Endodermal cell (in vitro differentiated cells): ENCODE measurements at regions not wholly inside any gene's neighbourhood (a gene's known extent, or its start where the extent isn't known, plus 50 kb on each side); places are given as distances from the start of the nearest gene placed in this dataset.

Experiments used
- DNase-seq: peaks from one replicate; pipeline ENCODE4 v3.0.0-alpha.2; 2017
- H3K27ac ChIP-seq: 2 replicates; pipeline ENCODE4 v1.5.1; 2013; ENCODE audit warnings: mild to moderate bottlenecking, low read depth, low read length, moderate library complexity
- H3K27me3 ChIP-seq: 2 replicates; pipeline ENCODE4 v1.6.1; 2013; ENCODE audit warnings: mild to moderate bottlenecking, low read length, moderate library complexity; ENCODE audit not compliant: insufficient read depth, control insufficient read depth, poor library complexity, severe bottlenecking
- H3K36me3 ChIP-seq: 2 replicates; pipeline ENCODE4 v1.7.0; 2013; ENCODE audit warnings: mild to moderate bottlenecking, low read length, moderate library complexity; ENCODE audit not compliant: control insufficient read depth, insufficient read depth
- H3K4me1 ChIP-seq: one replicate; pipeline ENCODE4 v1.7.0; 2013; ENCODE audit warnings: low read length; ENCODE audit not compliant: control insufficient read depth, insufficient read depth
- H3K4me3 ChIP-seq: 2 replicates; pipeline ENCODE4 v1.5.1; 2013; ENCODE audit warnings: mild to moderate bottlenecking, low read length, moderate library complexity
- H3K9ac ChIP-seq: 2 replicates; pipeline ENCODE4 v1.6.1; 2013; ENCODE audit warnings: mild to moderate bottlenecking, low read length, moderate library complexity; ENCODE audit not compliant: poor library complexity, severe bottlenecking; ENCODE audit errors: extremely low read depth
- H3K9me3 ChIP-seq: 2 replicates; pipeline ENCODE4 v1.6.1; 2013; ENCODE audit warnings: mild to moderate bottlenecking, low read length, moderate library complexity; ENCODE audit not compliant: control insufficient read depth
- H3K27ac Mint-ChIP-seq: 2 replicates; pipeline ENCODE4 v1.8.0; 2020; ENCODE audit warnings: mixed read lengths
- H3K27me3 Mint-ChIP-seq: 2 replicates; pipeline ENCODE4 v1.8.0; 2021; ENCODE audit warnings: mild to moderate bottlenecking, mixed read lengths; ENCODE audit not compliant: insufficient read depth
- H3K36me3 Mint-ChIP-seq: 2 replicates; pipeline ENCODE4 v1.8.0; 2020; ENCODE audit warnings: low read depth, mixed read lengths
- H3K4me1 Mint-ChIP-seq: 2 replicates; pipeline ENCODE4 v1.8.0; 2020; ENCODE audit warnings: mixed read lengths
- H3K4me3 Mint-ChIP-seq: 2 replicates; pipeline ENCODE4 v1.8.0; 2020; ENCODE audit warnings: mild to moderate bottlenecking, moderate library complexity, mixed read lengths
- H3K9me3 Mint-ChIP-seq: 2 replicates; pipeline ENCODE4 v1.8.0; 2020; ENCODE audit warnings: mild to moderate bottlenecking, mixed read lengths
- WGBS, 2 experiments: methylation state at CpG; one replicate each; pipeline versions ENCODE4 v1.1.5 to v1.1.7; 2013; ENCODE audit warnings: missing lambda C conversion rate in 2 of 2, mixed read lengths in 1 of 2; ENCODE audit not compliant: insufficient coverage in 1 of 2, insufficient read length in 1 of 2; 5-methylcytosine and 5-hydroxymethylcytosine counted together
- TF ChIP-seq, protein P1 (sequence below): fragments of 200-600 bp; sonication (generic); conservative IDR thresholded peaks from 2 replicates; pipeline ENCODE4 v1.5.0; 2021; ENCODE audit warnings: antibody characterized with exemption, mild to moderate bottlenecking

DNA sequence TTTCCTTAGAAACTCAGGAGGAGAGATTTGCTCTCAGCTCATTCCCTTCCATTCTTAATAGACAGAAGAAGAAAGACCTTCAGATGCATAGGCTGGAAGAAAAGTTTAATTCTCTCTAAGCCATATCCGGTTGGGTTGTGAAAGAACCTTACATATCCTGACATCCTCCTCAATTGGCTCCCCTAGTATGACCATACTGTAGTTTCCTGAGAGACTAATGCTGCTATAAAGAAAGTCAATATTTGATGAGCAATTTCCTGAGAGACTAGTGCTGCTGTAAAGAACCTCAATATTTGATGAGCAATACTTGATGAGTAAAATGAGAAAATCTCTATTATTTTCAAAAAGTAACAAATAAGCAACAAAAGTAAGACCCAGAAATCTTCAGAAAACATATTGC lies 888.5 kb upstream of the SORCS1 start:
- no peaks in the 10 kb centered on the region for H3K4me1 ChIP-seq
- Mint-ChIP-seq H3K4me3 (no peak overlapping the region), H3K9me3 (no peaks in the 10 kb centered on the region), H3K27me3 (no peaks in the 10 kb centered on the region), H3K36me3 (no peaks in the 10 kb centered on the region), H3K27ac (no peak overlapping the region), H3K4me1 (no peaks in the 10 kb centered on the region)
- H3K36me3 ChIP-seq, result no peaks in the 10 kb centered on the region
- WGBS, 2 experiments, result 100% methylated on average over 1 of the region's 1 CpG; no CpG with 5 or more reads in 1 of the 2 experiments
- H3K27ac ChIP-seq, result no peak overlapping the region
- H3K4me3 ChIP-seq, result no peak overlapping the region
- no peaks in the 10 kb centered on the region for H3K27me3 ChIP-seq
- no peak overlapping the region for H3K9ac ChIP-seq
- TF ChIP-seq, protein P1, sequence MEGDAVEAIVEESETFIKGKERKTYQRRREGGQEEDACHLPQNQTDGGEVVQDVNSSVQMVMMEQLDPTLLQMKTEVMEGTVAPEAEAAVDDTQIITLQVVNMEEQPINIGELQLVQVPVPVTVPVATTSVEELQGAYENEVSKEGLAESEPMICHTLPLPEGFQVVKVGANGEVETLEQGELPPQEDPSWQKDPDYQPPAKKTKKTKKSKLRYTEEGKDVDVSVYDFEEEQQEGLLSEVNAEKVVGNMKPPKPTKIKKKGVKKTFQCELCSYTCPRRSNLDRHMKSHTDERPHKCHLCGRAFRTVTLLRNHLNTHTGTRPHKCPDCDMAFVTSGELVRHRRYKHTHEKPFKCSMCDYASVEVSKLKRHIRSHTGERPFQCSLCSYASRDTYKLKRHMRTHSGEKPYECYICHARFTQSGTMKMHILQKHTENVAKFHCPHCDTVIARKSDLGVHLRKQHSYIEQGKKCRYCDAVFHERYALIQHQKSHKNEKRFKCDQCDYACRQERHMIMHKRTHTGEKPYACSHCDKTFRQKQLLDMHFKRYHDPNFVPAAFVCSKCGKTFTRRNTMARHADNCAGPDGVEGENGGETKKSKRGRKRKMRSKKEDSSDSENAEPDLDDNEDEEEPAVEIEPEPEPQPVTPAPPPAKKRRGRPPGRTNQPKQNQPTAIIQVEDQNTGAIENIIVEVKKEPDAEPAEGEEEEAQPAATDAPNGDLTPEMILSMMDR, result no peak
- no peak for DNase-seq
- no peaks in the 10 kb centered on the region for H3K9me3 ChIP-seq

DNA sequence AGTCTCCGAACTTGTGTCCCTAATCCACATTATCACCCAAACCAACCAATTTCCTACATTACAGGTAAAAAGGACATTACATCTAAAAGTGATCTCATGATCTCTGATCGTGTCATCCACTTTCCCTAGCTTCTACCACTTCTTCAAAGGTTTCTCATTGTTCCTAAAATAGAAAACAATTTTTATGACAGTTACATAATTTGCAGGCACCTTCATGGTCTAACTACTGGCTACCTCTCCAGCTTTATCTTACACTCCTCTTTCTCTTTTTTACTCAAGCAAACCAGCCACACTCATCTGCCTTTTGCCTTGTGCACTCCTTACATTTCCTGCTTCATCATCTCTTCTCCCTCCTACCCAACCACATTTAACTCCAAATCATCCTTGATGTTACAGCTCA lies 886.7 kb upstream of the SORCS1 start:
- Histone ChIP-seq H3K27ac (no peak overlapping the region), H3K9me3 (no peaks in the 10 kb centered on the region), H3K36me3 (no peaks in the 10 kb centered on the region), H3K9ac (no peak overlapping the region), H3K4me1 (no peaks in the 10 kb centered on the region), H3K27me3 (no peaks in the 10 kb centered on the region), H3K4me3 (no peak overlapping the region)
- Mint-ChIP-seq H3K4me3 (no peak overlapping the region), H3K27me3 (no peaks in the 10 kb centered on the region), H3K9me3 (peaks cover 4% of the 10 kb centered on the region), H3K4me1 (no peaks in the 10 kb centered on the region), H3K27ac (no peak overlapping the region), H3K36me3 (no peaks in the 10 kb centered on the region)
- DNase-seq, result no peak
- 83 to 93% methylated on average over 2 of the region's 2 CpGs for WGBS, 2 experiments
- TF ChIP-seq, protein P1, result no peak

DNA sequence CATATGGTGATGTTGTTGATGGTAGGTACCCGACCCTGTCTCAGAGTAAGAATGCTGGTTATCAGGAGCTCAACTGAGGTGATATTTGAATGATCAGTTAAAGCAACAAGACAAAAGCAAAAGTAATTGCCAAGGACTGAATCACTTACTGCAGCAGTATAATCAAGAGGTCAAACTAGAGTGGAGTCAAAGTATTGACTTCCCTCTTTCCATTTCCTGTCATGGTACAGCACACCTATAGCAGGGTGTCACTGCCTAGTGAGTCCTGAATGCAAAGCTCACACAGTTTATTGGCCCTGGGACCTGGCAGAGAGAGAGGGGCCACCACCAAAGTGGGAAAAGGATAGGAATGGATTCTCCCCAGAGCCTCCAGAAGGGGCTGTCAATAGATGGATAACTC lies 886.1 kb upstream of the SORCS1 start:
- no peaks in the 10 kb centered on the region for H3K4me1 ChIP-seq
- Mint-ChIP-seq H3K4me3 (no peak overlapping the region), H3K9me3 (peaks cover 4% of the 10 kb centered on the region), H3K4me1 (no peaks in the 10 kb centered on the region), H3K27ac (no peak overlapping the region), H3K27me3 (no peaks in the 10 kb centered on the region), H3K36me3 (no peaks in the 10 kb centered on the region)
- DNase-seq, result no peak
- H3K36me3 ChIP-seq, result no peaks in the 10 kb centered on the region
- WGBS, 2 experiments, result 100% methylated on average over 1 of the region's 1 CpG; no CpG with 5 or more reads in 1 of the 2 experiments
- no peak overlapping the region for H3K9ac ChIP-seq
- H3K4me3 ChIP-seq, result no peak overlapping the region
- TF ChIP-seq, protein P1, result no peak
- H3K27me3 ChIP-seq, result no peaks in the 10 kb centered on the region
- H3K9me3 ChIP-seq, result no peaks in the 10 kb centered on the region
- H3K27ac ChIP-seq, result no peak overlapping the region
